Esophagus squamous epithelium (tissue), 4 donors: ENCODE measurements at regions not wholly inside any gene's neighbourhood (a gene's known extent, or its start where the extent isn't known, plus 50 kb on each side); places are given as distances from the start of the nearest gene placed in this dataset.

ENCODE experiments used
- POLR2A ChIP-seq, 4 donors: fragments of 450-650 bp; IDR thresholded peaks; one replicate each; pipeline ENCODE4 v1.6.1; 2017; ENCODE audit warnings: antibody characterized with exemption in 4 of 4, mild to moderate bottlenecking in 4 of 4, moderate library complexity in 3 of 4
- TF ChIP-seq, protein P1 (sequence below), 6 experiments: fragments of 450-650 bp in 4 of 6; fragments of 200-600 bp in 2 of 6; sonication (generic) in 2 of 6; IDR thresholded peaks; one replicate each; pipeline ENCODE4 v1.5.1; 2016 to 2019; ENCODE audit warnings: antibody characterized with exemption in 6 of 6, mild to moderate bottlenecking in 4 of 6, moderate library complexity in 4 of 6

DNA sequence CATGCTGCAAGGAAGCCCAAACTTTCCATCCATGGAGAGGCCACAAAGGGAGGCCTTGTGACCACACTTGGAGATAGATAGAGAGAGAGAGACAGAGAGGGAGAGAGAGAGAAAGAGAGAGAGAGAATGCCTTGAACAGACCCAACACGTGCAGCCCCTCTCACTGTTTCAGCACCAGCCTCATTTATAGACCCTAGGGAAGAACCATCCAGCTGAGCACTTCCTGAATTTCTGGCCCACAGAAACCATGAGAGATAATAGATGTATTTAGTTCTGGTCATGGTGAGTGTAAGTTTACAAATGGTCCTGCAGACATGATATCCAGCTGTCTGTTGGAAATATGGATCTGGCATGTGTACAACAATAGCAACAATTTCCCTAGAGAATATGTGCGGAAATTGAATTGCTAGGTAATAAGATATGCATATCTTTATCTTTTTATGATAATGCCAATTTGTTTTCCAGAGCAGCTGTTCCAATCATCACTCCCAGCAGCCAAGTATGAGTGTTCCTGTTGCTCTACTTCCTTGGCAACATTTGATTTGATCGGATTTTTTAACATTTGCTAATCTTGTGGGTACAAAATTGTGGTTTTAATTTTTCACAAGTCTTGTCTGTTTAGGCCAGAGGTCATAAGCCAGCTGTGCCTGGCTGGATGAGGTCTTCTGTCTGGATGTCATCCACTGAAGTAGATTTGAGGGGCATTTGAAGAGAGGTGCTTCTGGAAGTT, 217.3 kb upstream of the IL12B start:
- TF ChIP-seq, protein P1, sequence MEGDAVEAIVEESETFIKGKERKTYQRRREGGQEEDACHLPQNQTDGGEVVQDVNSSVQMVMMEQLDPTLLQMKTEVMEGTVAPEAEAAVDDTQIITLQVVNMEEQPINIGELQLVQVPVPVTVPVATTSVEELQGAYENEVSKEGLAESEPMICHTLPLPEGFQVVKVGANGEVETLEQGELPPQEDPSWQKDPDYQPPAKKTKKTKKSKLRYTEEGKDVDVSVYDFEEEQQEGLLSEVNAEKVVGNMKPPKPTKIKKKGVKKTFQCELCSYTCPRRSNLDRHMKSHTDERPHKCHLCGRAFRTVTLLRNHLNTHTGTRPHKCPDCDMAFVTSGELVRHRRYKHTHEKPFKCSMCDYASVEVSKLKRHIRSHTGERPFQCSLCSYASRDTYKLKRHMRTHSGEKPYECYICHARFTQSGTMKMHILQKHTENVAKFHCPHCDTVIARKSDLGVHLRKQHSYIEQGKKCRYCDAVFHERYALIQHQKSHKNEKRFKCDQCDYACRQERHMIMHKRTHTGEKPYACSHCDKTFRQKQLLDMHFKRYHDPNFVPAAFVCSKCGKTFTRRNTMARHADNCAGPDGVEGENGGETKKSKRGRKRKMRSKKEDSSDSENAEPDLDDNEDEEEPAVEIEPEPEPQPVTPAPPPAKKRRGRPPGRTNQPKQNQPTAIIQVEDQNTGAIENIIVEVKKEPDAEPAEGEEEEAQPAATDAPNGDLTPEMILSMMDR (IDR thresholded peaks at IDR 0.05): no peak
- TF ChIP-seq POLR2A (IDR thresholded peaks at IDR 0.05): no peak
